Mucosa of descending colon (tissue), 3 donors: ENCODE measurements at regions not wholly inside any gene's neighbourhood (a gene's known extent, or its start where the extent isn't known, plus 50 kb on each side); places are given as distances from the start of the nearest gene placed in this dataset.

Source experiments
- ATAC-seq: fragments of 200-7000 bp; cut with Tn5 transposase; one replicate; pipeline ENCODE4 v1.9.1; 2020; ENCODE audit warnings: mild to moderate bottlenecking, moderate library complexity
- DNase-seq, 3 donors: peaks; one replicate each; pipeline ENCODE4 v3.0.0-alpha.2; 2020
- H3K36me3 ChIP-seq: fragments of 200-600 bp; one replicate; pipeline ENCODE4 v1.8.0; 2021; ENCODE audit warnings: low read depth, mild to moderate bottlenecking
- H3K4me1 ChIP-seq: fragments of 200-600 bp; one replicate; pipeline ENCODE4 v1.8.0; 2021; ENCODE audit warnings: low read depth, mild to moderate bottlenecking
- H3K4me3 ChIP-seq: fragments of 200-600 bp; one replicate; pipeline ENCODE4 v1.8.0; 2021; ENCODE audit warnings: mild to moderate bottlenecking
- H3K9me3 ChIP-seq: fragments of 200-600 bp; one replicate; pipeline ENCODE4 v1.8.0; 2021; ENCODE audit warnings: mild to moderate bottlenecking
- intact Hi-C, 2 donors: fragments of 100-400 bp; cut with DNase I in 1 of 2; cut with micrococcal nuclease in 1 of 2; formaldehyde crosslinking; loops; one replicate each; pipeline versions ENCODE4 v1.11.0 to v1.11.1; 2022; cut with DNase I, micrococcal nuclease
- TF ChIP-seq, protein P1 (sequence below): fragments of 200-600 bp; IDR thresholded peaks from one replicate; pipeline ENCODE4 v1.8.0; 2022; ENCODE audit warnings: antibody characterized with exemption, mild to moderate bottlenecking
- donor health status: DM: no; HTN: no; CAD: no; lungs with moderate emphysema.
- donor health status: DM: no; HTN: no; CAD: no.
- donor health status: DM: no; HTN: yes; CAD: no.

DNA sequence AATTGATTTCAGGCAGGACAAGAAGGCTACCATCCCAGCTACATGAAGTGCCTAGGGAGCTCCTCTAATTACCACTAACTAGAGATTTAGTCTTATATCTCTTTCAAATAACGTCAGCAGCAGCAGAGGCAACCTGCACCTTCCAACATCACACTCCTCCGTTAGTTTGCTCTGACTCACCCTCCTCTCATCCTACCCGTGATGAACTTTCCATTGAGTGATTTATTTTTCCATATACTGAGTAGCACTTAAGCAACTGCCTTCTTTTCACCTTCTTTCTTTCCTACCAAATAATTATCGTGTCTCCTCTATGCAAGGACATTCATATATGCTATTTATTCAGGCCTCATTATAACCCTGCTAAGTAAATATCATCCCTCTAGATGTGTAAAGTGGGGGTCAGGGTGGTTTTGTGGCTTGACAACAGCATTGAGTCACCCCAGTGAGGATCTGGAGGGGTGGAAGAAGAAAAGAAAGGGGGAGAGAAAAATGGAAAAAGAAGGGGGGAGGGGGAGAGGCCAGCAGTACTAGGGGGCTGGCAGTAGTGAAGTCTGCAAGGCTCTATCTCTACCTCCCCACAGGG, 64.6 kb upstream of the CAST start:
- TF ChIP-seq, protein P1, sequence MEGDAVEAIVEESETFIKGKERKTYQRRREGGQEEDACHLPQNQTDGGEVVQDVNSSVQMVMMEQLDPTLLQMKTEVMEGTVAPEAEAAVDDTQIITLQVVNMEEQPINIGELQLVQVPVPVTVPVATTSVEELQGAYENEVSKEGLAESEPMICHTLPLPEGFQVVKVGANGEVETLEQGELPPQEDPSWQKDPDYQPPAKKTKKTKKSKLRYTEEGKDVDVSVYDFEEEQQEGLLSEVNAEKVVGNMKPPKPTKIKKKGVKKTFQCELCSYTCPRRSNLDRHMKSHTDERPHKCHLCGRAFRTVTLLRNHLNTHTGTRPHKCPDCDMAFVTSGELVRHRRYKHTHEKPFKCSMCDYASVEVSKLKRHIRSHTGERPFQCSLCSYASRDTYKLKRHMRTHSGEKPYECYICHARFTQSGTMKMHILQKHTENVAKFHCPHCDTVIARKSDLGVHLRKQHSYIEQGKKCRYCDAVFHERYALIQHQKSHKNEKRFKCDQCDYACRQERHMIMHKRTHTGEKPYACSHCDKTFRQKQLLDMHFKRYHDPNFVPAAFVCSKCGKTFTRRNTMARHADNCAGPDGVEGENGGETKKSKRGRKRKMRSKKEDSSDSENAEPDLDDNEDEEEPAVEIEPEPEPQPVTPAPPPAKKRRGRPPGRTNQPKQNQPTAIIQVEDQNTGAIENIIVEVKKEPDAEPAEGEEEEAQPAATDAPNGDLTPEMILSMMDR: no peak
- intact Hi-C loops: loop anchor here in 1 of 2 donors (5.0 kb wide), 1 partner anchor 250 kb away; no protein-coding TSS in a partner anchor
- Histone ChIP-seq H3K9me3 (no peaks in the 10 kb centered on the region), H3K4me3 (no peak overlapping the region), H3K4me1 (no peaks in the 10 kb centered on the region), H3K36me3 (no peaks in the 10 kb centered on the region)
- ATAC-seq (no peak), DNase-seq (no peak)

DNA sequence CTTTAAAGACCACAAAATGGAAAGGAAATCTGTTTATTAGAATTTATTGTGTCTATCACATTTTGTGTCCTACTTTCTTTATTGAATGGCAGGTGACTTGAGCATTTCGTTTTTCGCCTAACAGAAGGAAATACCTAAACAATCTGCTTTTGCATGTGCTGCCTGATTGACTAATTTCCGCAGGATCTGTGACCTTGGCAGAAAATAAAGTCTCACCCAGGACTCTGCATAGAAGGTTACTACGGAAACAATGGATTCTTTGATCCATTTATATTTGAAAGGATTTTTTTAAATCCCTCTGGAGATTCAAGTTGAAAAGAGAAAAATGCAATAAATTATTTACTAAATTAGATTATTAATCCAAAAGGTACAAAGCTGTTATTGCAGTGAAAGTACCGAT, 61.0 kb upstream of the CAST start:
- TF ChIP-seq, protein P1: no peak

DNA sequence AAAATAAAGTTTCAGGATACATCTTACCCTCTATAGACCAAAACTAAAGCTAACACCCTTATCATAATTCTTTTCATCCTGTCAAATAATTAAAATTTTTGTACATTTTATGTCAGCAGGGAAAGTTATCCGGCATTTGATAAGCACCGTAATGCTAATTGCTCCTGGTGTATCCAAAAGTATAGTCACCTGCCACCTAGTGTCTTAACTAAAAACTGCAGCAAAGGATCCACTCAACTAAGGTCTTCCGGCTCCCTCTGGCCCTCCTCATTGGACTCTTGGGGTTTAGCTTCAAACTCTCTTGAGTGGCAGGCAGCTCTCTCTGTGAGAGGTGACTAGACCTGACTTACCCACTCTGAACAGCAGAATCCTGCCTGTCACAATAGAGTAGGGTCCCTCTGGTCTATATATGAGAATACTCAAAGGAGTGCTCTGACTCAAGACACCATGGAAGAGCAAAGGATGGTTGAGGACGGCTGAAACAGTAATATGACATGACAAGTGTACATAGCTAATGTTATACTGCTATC, 60.4 kb upstream of the CAST start:
- no peaks in the 10 kb centered on the region for H3K36me3 ChIP-seq
- TF ChIP-seq, protein P1: peak; percentile 61
- H3K4me1 ChIP-seq: no peaks in the 10 kb centered on the region
- H3K9me3 ChIP-seq: no peaks in the 10 kb centered on the region
- H3K4me3 ChIP-seq: no peak overlapping the region
- DNase-seq (peak in 1 of 3 donors; percentile 93), ATAC-seq (peak; percentile 89)
- intact Hi-C loops: loop anchor here in 1 of 2 donors (2.0 kb wide), 1 partner anchor 255 kb away; no protein-coding TSS in a partner anchor

More for the DNA sequence above, 61.0 kb upstream of the CAST start:
- Histone ChIP-seq H3K36me3 (no peaks in the 10 kb centered on the region), H3K9me3 (no peaks in the 10 kb centered on the region), H3K4me1 (no peaks in the 10 kb centered on the region), H3K4me3 (no peak overlapping the region)
- no peak for DNase-seq
- intact Hi-C loops: loop anchor here in 1 of 2 donors (2.0 kb wide), 1 partner anchor 254 kb away; no protein-coding TSS in a partner anchor
- ATAC-seq: no peak

DNA sequence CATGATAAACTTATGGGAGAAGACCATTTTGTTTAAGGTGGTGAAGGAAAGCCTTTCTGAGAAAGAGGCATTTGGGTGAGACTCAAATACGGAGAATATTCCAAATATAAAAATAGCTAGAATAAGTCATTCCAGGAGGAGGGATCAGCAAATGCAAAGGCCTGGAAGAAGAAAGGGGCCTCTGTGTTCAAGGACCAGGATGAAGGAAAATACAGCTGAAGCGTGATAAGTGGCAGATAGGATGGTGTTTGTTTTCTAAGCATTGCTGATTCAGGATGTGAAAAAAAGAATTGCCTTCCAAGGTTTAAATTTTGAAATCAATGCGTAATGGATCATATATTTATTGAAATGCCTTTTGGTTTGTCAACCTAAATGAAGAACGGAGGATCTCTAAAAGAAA, 59.4 kb upstream of the CAST start:
- no peak for ATAC-seq
- DNase-seq: no peak
- Histone ChIP-seq H3K36me3 (no peaks in the 10 kb centered on the region), H3K4me3 (no peak overlapping the region), H3K4me1 (no peaks in the 10 kb centered on the region), H3K9me3 (no peaks in the 10 kb centered on the region)
- intact Hi-C loops: no loop called here
- TF ChIP-seq, protein P1: no peak

DNA sequence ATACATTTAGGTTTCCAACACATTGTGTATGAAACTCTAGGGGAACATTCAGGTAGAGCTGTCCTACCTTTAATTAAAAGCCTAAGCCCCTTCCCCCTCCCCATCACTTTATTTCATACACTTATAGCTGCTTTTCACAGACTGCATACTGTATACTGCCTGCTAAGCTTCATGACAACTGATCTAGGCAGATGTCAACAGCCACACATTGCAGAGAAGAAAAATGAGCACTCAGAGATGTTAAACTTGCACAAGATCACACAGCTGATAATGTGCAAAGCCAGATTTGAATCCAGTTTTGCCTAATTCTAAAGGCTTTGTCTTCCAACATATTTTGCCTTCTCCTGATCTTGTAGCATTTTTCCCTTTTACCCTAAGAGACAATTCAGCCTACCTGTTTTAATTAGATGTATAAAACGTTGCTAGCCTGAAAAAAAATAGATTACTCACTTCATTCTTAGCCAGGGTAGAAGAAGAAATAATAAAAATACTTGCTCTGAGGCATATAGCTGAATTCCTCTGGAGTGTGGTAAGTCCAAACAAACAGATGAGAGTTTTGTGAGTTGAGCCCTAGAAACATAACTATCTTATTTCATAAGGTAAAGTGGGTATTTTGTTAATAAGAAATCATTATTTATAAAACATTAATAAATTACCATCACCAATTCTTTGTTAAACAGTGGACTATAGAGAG, 56.9 kb upstream of the CAST start:
- no peaks in the 10 kb centered on the region for H3K4me1 ChIP-seq
- no peak for DNase-seq
- H3K4me3 ChIP-seq: no peak overlapping the region
- no peak for ATAC-seq
- intact Hi-C loops: no loop called here
- no peaks in the 10 kb centered on the region for H3K36me3 ChIP-seq
- H3K9me3 ChIP-seq: no peaks in the 10 kb centered on the region
- TF ChIP-seq, protein P1: no peak
